ENCODE measurements at regions not wholly inside any gene's neighbourhood (a gene's known extent, or its start where the extent isn't known, plus 50 kb on each side); places are given as distances from the start of the nearest gene placed in this dataset.

- TF ChIP-seq CTCF (IDR thresholded peaks at IDR 0.05; ENCODE audit: low read depth, low read length): no peak
- no peak for TF ChIP-seq EZH2phosphoT487 (IDR thresholded peaks at IDR 0.05; ENCODE audit: low read depth)
- Histone ChIP-seq H3K79me2 (ENCODE audit: low read length) (no peaks in the 10 kb centered on the region), H2AFZ (ENCODE audit: low read depth, low read length) (no peak overlapping the region), H3K4me2 (ENCODE audit: low read length) (no peak overlapping the region), H3K9me3 (ENCODE audit: insufficient read depth, low read length) (no peaks in the 10 kb centered on the region), H3K4me1 (ENCODE audit: low read length) (no peaks in the 10 kb centered on the region), H3K4me3 (ENCODE audit: low read length) (no peak overlapping the region), H3K27ac (ENCODE audit: low read length) (no peak overlapping the region), H3K9ac (ENCODE audit: low read length) (no peak overlapping the region), H3K36me3 (replicated peaks; ENCODE audit: low read depth, low read length) (no peaks in the 10 kb centered on the region), H3K27me3 (ENCODE audit: low read depth, low read length) (no peaks in the 10 kb centered on the region), H4K20me1 (ENCODE audit: insufficient read depth, low read length) (no peaks in the 10 kb centered on the region)
These were observed 1273.5 kb upstream of the CRIM1 start for GRCh38 chr2:35082072-35082471.

GRCh38 chr2:35081622-35082015, 1274.0 kb upstream of the CRIM1 start:
- H3K4me2 ChIP-seq (ENCODE audit: low read length): no peak overlapping the region
- no peaks in the 10 kb centered on the region for H3K27me3 ChIP-seq (ENCODE audit: low read depth, low read length)
- no peak overlapping the region for H3K9ac ChIP-seq (ENCODE audit: low read length)
- H3K27ac ChIP-seq (ENCODE audit: low read length): no peak overlapping the region
- no peaks in the 10 kb centered on the region for H3K36me3 ChIP-seq (replicated peaks; ENCODE audit: low read depth, low read length)
- no peaks in the 10 kb centered on the region for H3K4me1 ChIP-seq (ENCODE audit: low read length)
- no peak for TF ChIP-seq CTCF (IDR thresholded peaks at IDR 0.05; ENCODE audit: low read depth, low read length)
- no peak for TF ChIP-seq EZH2phosphoT487 (IDR thresholded peaks at IDR 0.05; ENCODE audit: low read depth)
- no peaks in the 10 kb centered on the region for H4K20me1 ChIP-seq (ENCODE audit: insufficient read depth, low read length)
- H3K4me3 ChIP-seq (ENCODE audit: low read length): no peak overlapping the region
- no peak overlapping the region for H2AFZ ChIP-seq (ENCODE audit: low read depth, low read length)
- H3K9me3 ChIP-seq (ENCODE audit: insufficient read depth, low read length): no peaks in the 10 kb centered on the region
- H3K79me2 ChIP-seq (ENCODE audit: low read length): no peaks in the 10 kb centered on the region

GRCh38 chr2:35081001-35081621, 1274.5 kb upstream of the CRIM1 start:
- no peaks in the 10 kb centered on the region for H3K36me3 ChIP-seq (replicated peaks; ENCODE audit: low read depth, low read length)
- H3K27ac ChIP-seq (ENCODE audit: low read length): no peak overlapping the region
- no peak for TF ChIP-seq EZH2phosphoT487 (IDR thresholded peaks at IDR 0.05; ENCODE audit: low read depth)
- no peak for TF ChIP-seq CTCF (IDR thresholded peaks at IDR 0.05; ENCODE audit: low read depth, low read length)
- no peak overlapping the region for H2AFZ ChIP-seq (ENCODE audit: low read depth, low read length)
- H3K79me2 ChIP-seq (ENCODE audit: low read length): no peaks in the 10 kb centered on the region
- no peaks in the 10 kb centered on the region for H3K27me3 ChIP-seq (ENCODE audit: low read depth, low read length)
- H4K20me1 ChIP-seq (ENCODE audit: insufficient read depth, low read length): no peaks in the 10 kb centered on the region
- H3K9ac ChIP-seq (ENCODE audit: low read length): no peak overlapping the region
- H3K4me2 ChIP-seq (ENCODE audit: low read length): no peak overlapping the region
- H3K4me3 ChIP-seq (ENCODE audit: low read length): no peak overlapping the region
- no peaks in the 10 kb centered on the region for H3K9me3 ChIP-seq (ENCODE audit: insufficient read depth, low read length)
- H3K4me1 ChIP-seq (ENCODE audit: low read length): no peaks in the 10 kb centered on the region

GRCh38 chr2:35080231-35080910, 1275.2 kb upstream of the CRIM1 start:
- H3K4me1 ChIP-seq (ENCODE audit: low read length): no peaks in the 10 kb centered on the region
- H3K4me3 ChIP-seq (ENCODE audit: low read length): no peak overlapping the region
- H3K36me3 ChIP-seq (replicated peaks; ENCODE audit: low read depth, low read length): no peaks in the 10 kb centered on the region
- no peak overlapping the region for H2AFZ ChIP-seq (ENCODE audit: low read depth, low read length)
- H3K27me3 ChIP-seq (ENCODE audit: low read depth, low read length): no peaks in the 10 kb centered on the region
- H3K79me2 ChIP-seq (ENCODE audit: low read length): no peaks in the 10 kb centered on the region
- no peaks in the 10 kb centered on the region for H4K20me1 ChIP-seq (ENCODE audit: insufficient read depth, low read length)
- no peak overlapping the region for H3K27ac ChIP-seq (ENCODE audit: low read length)
- H3K9me3 ChIP-seq (ENCODE audit: insufficient read depth, low read length): no peaks in the 10 kb centered on the region
- TF ChIP-seq CTCF (IDR thresholded peaks at IDR 0.05; ENCODE audit: low read depth, low read length) (no peak), EZH2phosphoT487 (IDR thresholded peaks at IDR 0.05; ENCODE audit: low read depth) (no peak)
- no peak overlapping the region for H3K9ac ChIP-seq (ENCODE audit: low read length)
- no peak overlapping the region for H3K4me2 ChIP-seq (ENCODE audit: low read length)

All from OCI-LY3 (cell line).